Sigmoid colon (tissue), 6 donors: ENCODE measurements at regions not wholly inside any gene's neighbourhood (a gene's known extent, or its start where the extent isn't known, plus 50 kb on each side); places are given as distances from the start of the nearest gene placed in this dataset.

Experiments
- DNase-seq: peaks from one replicate; pipeline ENCODE4 v3.0.0-alpha.2; 2019
- H3K27ac ChIP-seq, 4 donors: fragments of 200-600 bp; sonication (generic); one replicate each; pipeline ENCODE4 v1.5.1; 2016 to 2019; ENCODE audit warnings: mild to moderate bottlenecking in 1 of 4
- H3K27me3 ChIP-seq, 3 donors: fragments of 200-600 bp; sonication (generic); one replicate each; pipeline ENCODE4 v1.5.1; 2019; ENCODE audit warnings: mild to moderate bottlenecking in 1 of 3
- H3K36me3 ChIP-seq, 4 donors: fragments of 200-600 bp; sonication (generic); one replicate each; pipeline ENCODE4 v1.5.1; 2016 to 2019
- H3K4me1 ChIP-seq, 4 donors: fragments of 200-600 bp; sonication (generic); one replicate each; pipeline ENCODE4 v1.5.1; 2017 to 2019
- H3K4me3 ChIP-seq, 4 donors: fragments of 200-600 bp; sonication (generic); one replicate each; pipeline ENCODE4 v1.5.1; 2017 to 2019; ENCODE audit warnings: mild to moderate bottlenecking in 2 of 4, moderate library complexity in 1 of 4
- H3K9me3 ChIP-seq, 4 donors: fragments of 200-600 bp in 3 of 4; sonication (generic) in 3 of 4; one replicate each; pipeline versions ENCODE4 v1.5.1 to v1.6.1; 2013 to 2019
- EP300 ChIP-seq, 4 donors: sonication (generic); formaldehyde crosslinking; IDR thresholded peaks; one replicate each; pipeline ENCODE4 v1.6.1; 2017; ENCODE audit warnings: antibody characterized with exemption in 4 of 4
- POLR2A ChIP-seq, 2 donors: fragments of 450-650 bp; IDR thresholded peaks; one replicate each; pipeline ENCODE4 v1.6.1; 2016; ENCODE audit warnings: antibody characterized with exemption in 2 of 2, mild to moderate bottlenecking in 2 of 2, moderate library complexity in 2 of 2
- POLR2AphosphoS5 ChIP-seq, 4 donors: sonication (generic); formaldehyde crosslinking; IDR thresholded peaks; one replicate each; pipeline ENCODE4 v1.6.1; 2017; ENCODE audit warnings: antibody characterized with exemption in 4 of 4
- WGBS, 2 donors: extraction: QIAGEN DNeasy Blood & Tissue Kit; methylation state at CpG; one replicate each; pipeline ENCODE4 v1.1.7; 2013; 5-methylcytosine and 5-hydroxymethylcytosine counted together
- intact Hi-C: fragments of 100-400 bp; cut with DNase I; formaldehyde crosslinking; loops from one replicate; pipeline ENCODE4 v1.15.1; 2023
- TF ChIP-seq, protein P1 (sequence below), 4 experiments: fragments of 450-650 bp in 3 of 4; fragments of 200-600 bp in 1 of 4; IDR thresholded peaks; one replicate each; pipeline ENCODE4 v1.5.1; 2016 to 2019; ENCODE audit warnings: antibody characterized with exemption in 4 of 4, mild to moderate bottlenecking in 3 of 4, moderate library complexity in 2 of 4
- donor health status: healthy with polysubstance abuse.
- donor health status: healthy.

DNA sequence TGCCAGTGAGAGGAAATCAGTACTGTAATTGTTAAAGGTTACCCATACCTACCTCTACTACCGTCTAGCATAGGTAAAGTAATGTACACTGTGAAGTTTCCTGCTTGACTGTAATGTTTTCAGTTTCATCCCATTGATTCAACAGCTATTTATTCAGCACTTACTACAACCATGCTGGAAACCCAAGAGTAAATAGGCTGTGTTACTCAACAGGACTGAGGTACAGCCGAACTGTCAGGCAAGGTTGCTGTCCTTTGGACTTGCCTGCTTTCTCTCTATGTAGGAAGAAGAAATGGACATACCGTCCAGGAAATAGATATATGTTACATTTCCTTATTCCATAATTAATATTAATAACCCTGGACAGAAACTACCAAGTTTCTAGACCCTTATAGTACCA, 265.5 kb downstream of the NR2F2 start:
- WGBS, 2 donors = 55 to 69% methylated on average over 3 of the region's 3 CpGs
- intact Hi-C loops = no loop called here
- Histone ChIP-seq H3K27ac (no peak overlapping the region), H3K9me3 (no peaks in the 10 kb centered on the region), H3K36me3 (no peaks in the 10 kb centered on the region), H3K27me3 (peaks cover 0 to 5% (median 0%) of the 10 kb centered on the region in 3 donors), H3K4me3 (no peak overlapping the region), H3K4me1 (no peaks in the 10 kb centered on the region)
- no peak for DNase-seq
- TF ChIP-seq, protein P1, sequence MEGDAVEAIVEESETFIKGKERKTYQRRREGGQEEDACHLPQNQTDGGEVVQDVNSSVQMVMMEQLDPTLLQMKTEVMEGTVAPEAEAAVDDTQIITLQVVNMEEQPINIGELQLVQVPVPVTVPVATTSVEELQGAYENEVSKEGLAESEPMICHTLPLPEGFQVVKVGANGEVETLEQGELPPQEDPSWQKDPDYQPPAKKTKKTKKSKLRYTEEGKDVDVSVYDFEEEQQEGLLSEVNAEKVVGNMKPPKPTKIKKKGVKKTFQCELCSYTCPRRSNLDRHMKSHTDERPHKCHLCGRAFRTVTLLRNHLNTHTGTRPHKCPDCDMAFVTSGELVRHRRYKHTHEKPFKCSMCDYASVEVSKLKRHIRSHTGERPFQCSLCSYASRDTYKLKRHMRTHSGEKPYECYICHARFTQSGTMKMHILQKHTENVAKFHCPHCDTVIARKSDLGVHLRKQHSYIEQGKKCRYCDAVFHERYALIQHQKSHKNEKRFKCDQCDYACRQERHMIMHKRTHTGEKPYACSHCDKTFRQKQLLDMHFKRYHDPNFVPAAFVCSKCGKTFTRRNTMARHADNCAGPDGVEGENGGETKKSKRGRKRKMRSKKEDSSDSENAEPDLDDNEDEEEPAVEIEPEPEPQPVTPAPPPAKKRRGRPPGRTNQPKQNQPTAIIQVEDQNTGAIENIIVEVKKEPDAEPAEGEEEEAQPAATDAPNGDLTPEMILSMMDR (IDR thresholded peaks at IDR 0.05) = no peak
- no peak for TF ChIP-seq POLR2A (IDR thresholded peaks at IDR 0.05)

DNA sequence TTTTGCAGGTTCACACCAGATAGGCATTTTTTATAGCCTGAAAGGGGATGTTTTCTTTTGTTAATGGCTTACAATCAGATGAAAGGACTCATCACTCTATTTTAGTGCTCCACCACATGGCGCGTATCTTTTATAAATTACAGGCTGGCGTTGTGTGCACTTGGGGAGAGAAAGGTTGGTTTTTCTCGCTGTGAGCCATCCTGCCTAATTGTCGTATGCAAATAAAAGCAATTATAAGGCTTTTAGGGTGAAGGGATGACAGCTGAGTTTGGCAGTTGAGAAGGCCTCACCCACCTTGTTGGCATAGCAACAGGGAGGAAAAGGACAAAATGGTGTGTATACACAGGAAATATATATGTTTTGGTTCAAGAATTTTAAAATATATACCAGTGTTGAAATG, 268.0 kb downstream of the NR2F2 start:
- H3K4me3 ChIP-seq = no peak overlapping the region
- no peak for DNase-seq
- WGBS, 2 donors = 69% methylated on average over 5 of the region's 5 CpGs
- H3K9me3 ChIP-seq = no peaks in the 10 kb centered on the region
- H3K4me1 ChIP-seq = no peaks in the 10 kb centered on the region
- no peaks in the 10 kb centered on the region for H3K36me3 ChIP-seq
- TF ChIP-seq POLR2A (IDR thresholded peaks at IDR 0.05) (no peak), EP300 (IDR thresholded peaks at IDR 0.05) (no peak), POLR2AphosphoS5 (IDR thresholded peaks at IDR 0.05) (no peak)
- TF ChIP-seq, protein P1 (IDR thresholded peaks at IDR 0.05) = no peak
- intact Hi-C loops = no loop called here
- H3K27me3 ChIP-seq = peaks cover 0 to 5% (median 0%) of the 10 kb centered on the region in 3 donors
- H3K27ac ChIP-seq = no peak overlapping the region

DNA sequence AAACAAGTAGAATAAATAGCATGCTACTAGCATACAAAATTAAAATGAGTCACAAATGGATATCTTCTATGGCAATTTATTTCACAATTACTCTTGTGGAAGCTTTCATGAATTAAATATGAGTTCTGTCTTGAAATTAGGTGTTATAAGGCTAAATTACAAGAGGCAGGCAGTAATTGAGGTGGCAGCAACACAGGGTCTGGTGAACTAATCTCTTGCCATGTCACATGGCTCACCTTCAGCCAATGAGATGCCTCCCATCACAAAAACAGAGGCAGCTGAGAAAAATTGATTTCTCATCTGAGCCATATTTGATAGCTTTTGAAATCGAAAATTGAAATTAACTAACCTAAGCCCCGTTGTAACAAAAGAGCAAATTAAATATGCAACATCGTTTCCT, 268.8 kb downstream of the NR2F2 start:
- no peak for DNase-seq
- Histone ChIP-seq H3K4me1 (no peaks in the 10 kb centered on the region), H3K9me3 (no peaks in the 10 kb centered on the region), H3K27ac (no peak overlapping the region), H3K27me3 (peaks cover 0 to under 1% (median 0%) of the 10 kb centered on the region in 3 donors), H3K36me3 (no peaks in the 10 kb centered on the region), H3K4me3 (no peak overlapping the region)
- 65 to 88% methylated on average over 3 of the region's 3 CpGs for WGBS, 2 donors
- intact Hi-C loops = no loop called here
- TF ChIP-seq POLR2AphosphoS5 (IDR thresholded peaks at IDR 0.05) (no peak), POLR2A (IDR thresholded peaks at IDR 0.05) (no peak), EP300 (IDR thresholded peaks at IDR 0.05) (no peak)
- TF ChIP-seq, protein P1 (IDR thresholded peaks at IDR 0.05) = no peak

GRCh38 chr15:96600350-96600749, 269.9 kb downstream of the NR2F2 start:
- Histone ChIP-seq H3K36me3 (no peaks in the 10 kb centered on the region), H3K9me3 (no peaks in the 10 kb centered on the region), H3K4me3 (no peak overlapping the region), H3K4me1 (no peaks in the 10 kb centered on the region), H3K27me3 (no peaks in the 10 kb centered on the region), H3K27ac (no peak overlapping the region)
- intact Hi-C loops = no loop called here
- WGBS, 2 donors = 83 to 90% methylated on average over 4 of the region's 4 CpGs
- no peak for TF ChIP-seq POLR2AphosphoS5 (IDR thresholded peaks at IDR 0.05)
- no peak for TF ChIP-seq POLR2A (IDR thresholded peaks at IDR 0.05)
- no peak for TF ChIP-seq EP300 (IDR thresholded peaks at IDR 0.05)
- TF ChIP-seq, protein P1 (IDR thresholded peaks at IDR 0.05) = no peak
- no peak for DNase-seq

DNA sequence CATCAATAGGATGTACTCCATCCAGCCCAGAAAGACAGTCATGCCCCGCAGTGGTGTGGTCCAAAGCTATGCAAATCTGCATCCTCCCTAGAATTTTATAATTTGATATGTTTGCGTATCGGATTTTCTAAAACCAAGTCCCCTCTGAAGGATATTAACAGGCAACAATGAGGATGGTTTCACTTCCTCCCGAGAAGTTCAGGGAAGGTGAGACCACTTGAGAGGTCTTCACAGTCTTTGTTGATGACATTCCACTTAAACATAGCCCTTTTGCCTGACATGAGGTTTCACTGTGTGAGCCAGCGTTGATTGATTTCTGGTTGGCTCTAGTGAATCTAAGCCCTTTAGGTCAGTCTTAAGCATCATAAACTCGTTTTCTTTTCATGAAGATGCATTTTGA, 276.1 kb downstream of the NR2F2 start:
- Histone ChIP-seq H3K4me1 (no peaks in the 10 kb centered on the region), H3K27ac (no peak overlapping the region), H3K36me3 (no peaks in the 10 kb centered on the region), H3K27me3 (no peaks in the 10 kb centered on the region), H3K4me3 (no peak overlapping the region), H3K9me3 (no peaks in the 10 kb centered on the region)
- 79 to 80% methylated on average over 6 of the region's 6 CpGs for WGBS, 2 donors
- no peak for DNase-seq
- TF ChIP-seq, protein P1 (IDR thresholded peaks at IDR 0.05) = no peak
- TF ChIP-seq EP300 (IDR thresholded peaks at IDR 0.05) = no peak
- TF ChIP-seq POLR2AphosphoS5 (IDR thresholded peaks at IDR 0.05) = no peak
- no peak for TF ChIP-seq POLR2A (IDR thresholded peaks at IDR 0.05)
- intact Hi-C loops = no loop called here
